Aorta (tissue), 5 donors: ENCODE measurements at regions not wholly inside any gene's neighbourhood (a gene's known extent, or its start where the extent isn't known, plus 50 kb on each side); places are given as distances from the start of the nearest gene placed in this dataset.

ENCODE experiments used
- ATAC-seq: fragments of 200-7000 bp; cut with Tn5 transposase; one replicate; pipeline ENCODE4 v1.9.1; 2022; ENCODE audit warnings: moderate library complexity; ENCODE audit not compliant: low FRiP score
- DNase-seq, 2 donors: peaks; one replicate each; pipeline ENCODE4 v3.0.0-alpha.2; 2020
- H3K27ac ChIP-seq, 2 donors: one replicate each; pipeline ENCODE4 v1.5.1; 2013; ENCODE audit warnings: low read length in 2 of 2, mild to moderate bottlenecking in 2 of 2, moderate library complexity in 2 of 2, control low read depth in 1 of 2, inconsistent platforms in 1 of 2, low read depth in 1 of 2
- H3K27me3 ChIP-seq, 2 donors: one replicate each; pipeline ENCODE4 v1.6.1; 2013; ENCODE audit warnings: control low read depth in 1 of 2, low read length in 1 of 2, mild to moderate bottlenecking in 1 of 2, moderate library complexity in 1 of 2; ENCODE audit not compliant: insufficient read depth in 2 of 2, control insufficient read depth in 1 of 2
- H3K36me3 ChIP-seq, 2 donors: one replicate each; pipeline ENCODE4 v1.6.1; 2013; ENCODE audit warnings: control low read depth in 1 of 2, low read length in 1 of 2, mild to moderate bottlenecking in 1 of 2; ENCODE audit not compliant: insufficient read depth in 2 of 2, control insufficient read depth in 1 of 2
- H3K4me1 ChIP-seq, 2 donors: one replicate each; pipeline ENCODE4 v1.6.1; 2013; ENCODE audit warnings: low read length in 2 of 2, control low read depth in 1 of 2, mild to moderate bottlenecking in 1 of 2, moderate library complexity in 1 of 2; ENCODE audit not compliant: insufficient read depth in 2 of 2, control insufficient read depth in 1 of 2
- H3K4me3 ChIP-seq, 2 donors: one replicate each; pipeline ENCODE4 v1.5.1; 2013; ENCODE audit warnings: low read length in 2 of 2, control low read depth in 1 of 2, mild to moderate bottlenecking in 1 of 2
- H3K9me3 ChIP-seq: one replicate; pipeline ENCODE4 v1.6.1; 2013; ENCODE audit warnings: mild to moderate bottlenecking, low read length; ENCODE audit not compliant: control insufficient read depth
- WGBS, 2 donors: extraction: QIAGEN DNeasy Blood & Tissue Kit; methylation state at CpG; one replicate each; pipeline ENCODE4 v1.1.7; 2013; 5-methylcytosine and 5-hydroxymethylcytosine counted together
- intact Hi-C, 2 donors: fragments of 100-400 bp; cut with DNase I; formaldehyde crosslinking; loops; one replicate each; pipeline versions ENCODE4 v1.14.2 to v1.15.0; 2022
- donor health status: healthy with polysubstance abuse.
- donor health status: Bipolar disorder and iron deficiency.
- donor health status: DM: no; HTN: no; CAD: no.
- donor health status: DM: no; HTN: no; CAD: no.
- donor health status: DM: yes; HTN: yes; CAD: no.

DNA sequence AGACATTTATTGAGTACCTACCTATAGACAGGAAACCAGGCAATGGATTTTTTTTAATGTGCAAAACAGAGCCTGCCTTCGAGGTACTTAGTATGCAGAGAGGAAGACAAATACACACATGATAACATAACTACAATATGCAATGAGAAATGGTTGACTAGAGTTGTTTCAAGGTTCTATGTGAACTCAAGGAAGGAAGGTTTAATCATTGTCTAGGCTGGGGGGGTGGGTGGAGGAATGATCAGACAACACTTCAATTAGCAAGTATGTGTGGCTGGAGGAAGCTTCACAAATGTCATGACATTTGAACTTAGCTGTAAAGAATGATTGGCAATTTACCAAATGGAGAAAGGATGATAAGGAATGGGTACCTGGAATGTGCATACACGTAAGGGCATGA lies 985.3 kb downstream of the FLRT2 start:
- Histone ChIP-seq H3K4me1 (no peaks in the 10 kb centered on the region), H3K4me3 (no peak overlapping the region), H3K27ac (no peak overlapping the region), H3K9me3 (no peaks in the 10 kb centered on the region), H3K36me3 (no peaks in the 10 kb centered on the region), H3K27me3 (no peaks in the 10 kb centered on the region)
- WGBS, 2 donors: 74 to 76% methylated on average over 2 of the region's 2 CpGs
- ATAC-seq (no peak), DNase-seq (no peak)
- intact Hi-C loops: no loop called here

GRCh38 chr14:86513564-86513963 lies 983.6 kb downstream of the FLRT2 start:
- ATAC-seq (no peak), DNase-seq (no peak)
- Histone ChIP-seq H3K27me3 (no peaks in the 10 kb centered on the region), H3K9me3 (no peaks in the 10 kb centered on the region), H3K36me3 (no peaks in the 10 kb centered on the region), H3K4me1 (no peaks in the 10 kb centered on the region), H3K4me3 (no peak overlapping the region), H3K27ac (no peak overlapping the region)
- WGBS, 2 donors: 81 to 88% methylated on average over 3 of the region's 3 CpGs
- intact Hi-C loops: no loop called here

GRCh38 chr14:86513056-86513455 lies 983.1 kb downstream of the FLRT2 start:
- Histone ChIP-seq H3K9me3 (no peaks in the 10 kb centered on the region), H3K27me3 (no peaks in the 10 kb centered on the region), H3K4me1 (no peaks in the 10 kb centered on the region), H3K36me3 (no peaks in the 10 kb centered on the region), H3K4me3 (no peak overlapping the region), H3K27ac (no peak overlapping the region)
- DNase-seq (no peak), ATAC-seq (no peak)
- intact Hi-C loops: no loop called here
- WGBS, 2 donors: 64 to 66% methylated on average over 4 of the region's 4 CpGs

DNA sequence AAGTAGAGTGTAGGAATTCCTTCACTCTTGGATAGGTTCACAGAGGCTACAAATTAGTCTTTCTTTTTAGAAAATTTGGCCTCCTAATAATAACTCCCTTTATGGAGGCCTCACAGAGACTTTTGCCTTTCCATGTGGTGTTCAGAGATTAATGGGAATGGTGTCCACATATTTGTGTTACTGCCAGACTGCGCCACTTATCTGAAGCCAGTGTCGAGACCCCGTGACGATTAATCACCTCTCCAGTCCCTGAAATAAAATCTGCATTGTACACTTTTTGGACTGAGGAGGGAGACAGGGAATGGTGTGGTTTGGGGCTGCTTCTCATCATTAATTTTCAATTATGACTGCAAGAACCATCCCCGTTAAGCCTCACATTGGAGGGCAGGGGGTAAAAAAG lies 980.5 kb downstream of the FLRT2 start:
- Histone ChIP-seq H3K4me3 (no peak overlapping the region), H3K9me3 (no peaks in the 10 kb centered on the region), H3K4me1 (no peaks in the 10 kb centered on the region), H3K27ac (no peak overlapping the region), H3K27me3 (no peaks in the 10 kb centered on the region), H3K36me3 (no peaks in the 10 kb centered on the region)
- DNase-seq: no peak
- 8 to 19% methylated on average over 5 of the region's 5 CpGs for WGBS, 2 donors
- intact Hi-C loops: no loop called here
- ATAC-seq: no peak

DNA sequence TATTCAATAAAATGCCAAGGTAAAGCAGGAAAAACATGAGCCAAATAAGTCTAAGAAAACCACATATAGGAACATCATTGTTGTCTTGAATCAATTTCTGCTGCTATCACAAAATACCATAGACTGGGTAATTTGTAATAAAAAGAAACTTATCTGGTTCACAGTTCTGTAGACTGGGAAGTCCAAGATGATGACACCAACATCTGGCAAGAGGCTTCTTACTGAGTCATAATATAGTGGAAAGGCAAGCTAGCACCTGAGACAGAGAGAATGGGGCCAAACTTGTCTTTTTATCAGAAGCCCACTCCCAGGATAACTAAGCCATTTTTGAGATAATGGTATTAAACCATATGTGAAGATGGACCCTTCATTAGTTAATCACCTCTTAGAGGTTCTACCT lies 975.9 kb downstream of the FLRT2 start:
- no peak for ATAC-seq
- H3K4me1 ChIP-seq: no peaks in the 10 kb centered on the region
- H3K36me3 ChIP-seq: no peaks in the 10 kb centered on the region
- no peak overlapping the region for H3K27ac ChIP-seq
- H3K4me3 ChIP-seq: no peak overlapping the region
- H3K27me3 ChIP-seq: no peaks in the 10 kb centered on the region
- DNase-seq: no peak
- intact Hi-C loops: no loop called here
- H3K9me3 ChIP-seq: no peaks in the 10 kb centered on the region

DNA sequence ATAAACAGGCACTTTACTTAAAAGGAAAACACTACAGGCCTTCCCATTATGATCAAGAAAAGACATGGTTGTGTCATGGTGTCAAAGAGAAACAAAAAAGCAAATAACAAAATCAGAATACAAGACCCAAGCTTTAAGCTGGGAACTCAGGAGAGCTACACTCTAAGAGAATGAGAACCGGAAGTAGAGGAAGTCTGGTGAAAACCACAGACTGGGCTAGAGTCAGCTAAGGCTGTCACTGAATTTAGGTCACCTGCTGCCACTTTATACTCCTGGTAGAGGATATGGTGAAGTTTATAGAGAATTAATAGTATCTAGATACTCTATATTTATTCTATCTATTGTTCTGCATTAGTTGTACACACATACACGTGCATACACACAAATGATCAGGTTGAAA lies 971.7 kb downstream of the FLRT2 start:
- 69 to 83% methylated on average over 2 of the region's 2 CpGs for WGBS, 2 donors
- intact Hi-C loops: no loop called here
- no peaks in the 10 kb centered on the region for H3K9me3 ChIP-seq
- H3K4me3 ChIP-seq: no peak overlapping the region
- H3K27me3 ChIP-seq: no peaks in the 10 kb centered on the region
- H3K36me3 ChIP-seq: no peaks in the 10 kb centered on the region
- ATAC-seq (no peak), DNase-seq (no peak)
- no peak overlapping the region for H3K27ac ChIP-seq
- no peaks in the 10 kb centered on the region for H3K4me1 ChIP-seq

DNA sequence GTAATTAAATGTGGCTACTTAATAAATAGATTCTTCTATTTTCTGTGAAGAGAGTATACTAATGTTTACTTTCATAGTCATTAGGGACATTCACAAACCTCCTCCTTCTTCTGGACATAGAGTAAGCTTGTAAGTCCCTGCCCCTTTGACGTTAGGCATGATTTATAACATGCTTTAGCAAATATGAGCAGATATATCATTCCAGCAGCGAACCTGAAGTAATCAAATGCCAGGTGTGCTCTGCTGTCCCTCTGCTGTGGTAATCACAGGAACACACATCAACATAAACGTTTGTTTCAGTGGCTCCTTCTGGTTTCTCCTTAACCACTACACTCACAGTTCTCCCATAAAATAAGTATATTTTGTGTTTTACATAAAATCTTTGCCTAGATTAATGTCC lies 961.8 kb downstream of the FLRT2 start:
- intact Hi-C loops: no loop called here
- Histone ChIP-seq H3K36me3 (no peaks in the 10 kb centered on the region), H3K27ac (no peak overlapping the region), H3K27me3 (no peaks in the 10 kb centered on the region), H3K4me1 (no peaks in the 10 kb centered on the region), H3K4me3 (no peak overlapping the region), H3K9me3 (no peaks in the 10 kb centered on the region)
- 45 to 56% methylated on average over 3 of the region's 3 CpGs for WGBS, 2 donors
- no peak for ATAC-seq
- DNase-seq: no peak

- Histone ChIP-seq H3K27ac (no peak overlapping the region), H3K36me3 (no peaks in the 10 kb centered on the region), H3K27me3 (no peaks in the 10 kb centered on the region), H3K9me3 (no peaks in the 10 kb centered on the region), H3K4me3 (no peak overlapping the region), H3K4me1 (no peaks in the 10 kb centered on the region)
- intact Hi-C loops: no loop called here
- DNase-seq: no peak
- no peak for ATAC-seq
Measured at GRCh38 chr14:86481104-86481503, 951.2 kb downstream of the FLRT2 start.

GRCh38 chr14:86464341-86464740 lies 934.4 kb downstream of the FLRT2 start:
- H3K4me3 ChIP-seq: no peak overlapping the region
- ATAC-seq: no peak
- intact Hi-C loops: no loop called here
- H3K27ac ChIP-seq: no peak overlapping the region
- DNase-seq: no peak
- no peaks in the 10 kb centered on the region for H3K4me1 ChIP-seq
- H3K9me3 ChIP-seq: no peaks in the 10 kb centered on the region
- no peaks in the 10 kb centered on the region for H3K36me3 ChIP-seq
- H3K27me3 ChIP-seq: no peaks in the 10 kb centered on the region
- WGBS, 2 donors: 64 to 68% methylated on average over 5 of the region's 5 CpGs
